ENCODE measurements at regions not wholly inside any gene's neighbourhood (a gene's known extent, or its start where the extent isn't known, plus 50 kb on each side); places are given as distances from the start of the nearest gene placed in this dataset.

DNA sequence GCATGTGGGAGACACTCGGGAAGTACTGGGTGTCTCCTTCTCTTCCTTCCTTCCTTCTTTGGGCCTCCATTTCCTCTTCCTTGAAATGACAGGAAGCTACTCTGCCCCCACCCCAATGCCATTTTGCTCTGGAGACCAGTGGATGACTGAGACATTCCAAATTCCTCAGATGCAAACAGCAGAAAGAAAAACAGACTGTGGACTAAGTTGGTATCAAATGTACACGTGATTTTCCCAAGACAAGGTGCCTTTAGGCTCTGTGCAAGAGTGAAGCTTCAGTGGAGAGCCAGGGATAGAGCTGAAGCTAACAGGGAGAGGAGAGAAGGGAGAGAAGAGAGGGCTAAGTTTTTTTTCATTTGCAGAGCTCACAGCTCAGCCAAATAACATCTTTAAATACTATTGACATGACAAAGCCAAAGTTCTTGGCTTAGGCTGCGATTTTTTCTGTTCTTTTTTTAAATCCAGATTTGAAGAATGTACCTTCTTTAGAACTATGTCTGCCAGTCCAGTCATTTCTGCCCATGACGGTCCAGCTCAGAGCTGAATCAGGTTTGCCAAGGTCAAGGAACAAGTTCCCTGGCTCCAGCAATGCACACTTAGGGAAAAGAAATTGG is 84.5 kb upstream of the LCLAT1 start:
- TF ChIP-seq POLR2AphosphoS5 (IDR thresholded peaks at IDR 0.05) (peak; percentile 66), CTCF (IDR thresholded peaks at IDR 0.05) (no peak), POLR2A (IDR thresholded peaks at IDR 0.05) (no peak)
